LNCAP (cell line): ENCODE measurements at regions not wholly inside any gene's neighbourhood (a gene's known extent, or its start where the extent isn't known, plus 50 kb on each side); places are given as distances from the start of the nearest gene placed in this dataset.

ENCODE experiments used
- TF ChIP-seq, protein P1 (sequence below): fragments of 450-650 bp; IDR thresholded peaks from 2 replicates; pipeline ENCODE4 v1.5.1; 2017; ENCODE audit warnings: mild to moderate bottlenecking

DNA sequence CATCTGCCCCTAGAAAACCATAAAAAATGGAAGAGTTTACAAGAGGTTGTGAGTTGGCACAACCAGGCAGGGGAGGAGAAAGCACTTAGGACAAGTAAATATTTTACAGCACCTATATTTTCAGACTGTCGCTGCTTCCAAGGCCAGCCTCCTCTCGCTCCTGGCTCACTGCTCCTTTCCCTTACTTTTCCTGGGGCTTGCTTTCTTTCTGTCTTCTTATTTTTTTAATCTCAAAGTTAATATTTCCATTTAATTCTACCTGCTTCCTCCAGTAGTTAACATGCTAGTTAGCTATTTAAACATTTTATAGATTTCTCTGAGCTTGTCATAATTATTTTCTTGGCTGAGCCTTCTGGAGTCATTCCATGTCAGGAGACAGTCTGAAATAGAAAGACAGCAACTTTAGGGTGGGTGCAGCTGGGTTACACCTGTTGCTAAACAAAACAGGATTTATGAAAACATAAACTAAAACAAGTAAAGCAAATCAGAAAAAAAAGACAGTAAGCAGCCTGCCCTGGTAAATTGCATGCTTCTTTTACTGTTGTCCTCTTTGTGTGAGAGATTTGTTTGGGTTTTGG lies 330.1 kb downstream of the DLEU7 start:
- TF ChIP-seq, protein P1, sequence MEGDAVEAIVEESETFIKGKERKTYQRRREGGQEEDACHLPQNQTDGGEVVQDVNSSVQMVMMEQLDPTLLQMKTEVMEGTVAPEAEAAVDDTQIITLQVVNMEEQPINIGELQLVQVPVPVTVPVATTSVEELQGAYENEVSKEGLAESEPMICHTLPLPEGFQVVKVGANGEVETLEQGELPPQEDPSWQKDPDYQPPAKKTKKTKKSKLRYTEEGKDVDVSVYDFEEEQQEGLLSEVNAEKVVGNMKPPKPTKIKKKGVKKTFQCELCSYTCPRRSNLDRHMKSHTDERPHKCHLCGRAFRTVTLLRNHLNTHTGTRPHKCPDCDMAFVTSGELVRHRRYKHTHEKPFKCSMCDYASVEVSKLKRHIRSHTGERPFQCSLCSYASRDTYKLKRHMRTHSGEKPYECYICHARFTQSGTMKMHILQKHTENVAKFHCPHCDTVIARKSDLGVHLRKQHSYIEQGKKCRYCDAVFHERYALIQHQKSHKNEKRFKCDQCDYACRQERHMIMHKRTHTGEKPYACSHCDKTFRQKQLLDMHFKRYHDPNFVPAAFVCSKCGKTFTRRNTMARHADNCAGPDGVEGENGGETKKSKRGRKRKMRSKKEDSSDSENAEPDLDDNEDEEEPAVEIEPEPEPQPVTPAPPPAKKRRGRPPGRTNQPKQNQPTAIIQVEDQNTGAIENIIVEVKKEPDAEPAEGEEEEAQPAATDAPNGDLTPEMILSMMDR = no peak

DNA sequence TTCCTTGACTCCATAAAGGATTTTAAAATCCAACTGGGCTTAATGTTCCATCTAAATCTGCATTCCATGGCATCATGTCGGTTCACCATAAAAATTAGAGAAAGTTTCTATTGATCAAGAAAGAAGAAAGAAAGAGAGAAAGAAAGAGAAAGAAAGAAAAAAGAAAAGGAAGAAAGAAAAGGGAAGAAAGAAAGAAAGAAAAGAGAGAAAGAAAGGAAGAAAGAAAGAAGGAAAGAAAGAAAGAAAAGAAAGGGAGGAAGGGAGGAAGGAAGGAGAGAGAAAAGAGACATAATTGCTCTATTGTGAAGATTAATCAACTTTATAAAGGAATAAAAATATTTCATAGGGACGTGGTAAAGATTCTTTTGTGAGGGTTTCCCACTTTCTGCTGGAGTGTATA lies 329.2 kb downstream of the DLEU7 start:
- TF ChIP-seq, protein P1 = no peak

DNA sequence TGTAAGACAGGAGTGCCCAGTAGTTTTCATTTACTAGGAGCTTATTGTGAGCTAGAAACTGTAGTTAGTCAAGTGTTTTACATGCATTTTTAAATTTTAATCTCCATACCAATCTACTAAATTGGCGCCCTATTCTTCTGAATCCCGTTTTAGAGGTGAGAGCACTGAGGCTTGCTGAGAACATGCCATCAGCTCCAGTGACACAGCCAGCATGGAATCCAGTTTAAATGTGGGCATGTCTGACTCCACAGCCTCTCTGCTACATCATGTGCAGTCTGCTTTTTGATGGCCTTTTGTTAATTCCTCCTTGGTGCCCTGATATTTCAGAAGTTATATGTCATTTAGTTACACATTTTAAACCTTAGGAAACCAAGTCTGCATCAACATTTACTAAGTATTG lies 325.4 kb downstream of the DLEU7 start:
- TF ChIP-seq, protein P1 = no peak

DNA sequence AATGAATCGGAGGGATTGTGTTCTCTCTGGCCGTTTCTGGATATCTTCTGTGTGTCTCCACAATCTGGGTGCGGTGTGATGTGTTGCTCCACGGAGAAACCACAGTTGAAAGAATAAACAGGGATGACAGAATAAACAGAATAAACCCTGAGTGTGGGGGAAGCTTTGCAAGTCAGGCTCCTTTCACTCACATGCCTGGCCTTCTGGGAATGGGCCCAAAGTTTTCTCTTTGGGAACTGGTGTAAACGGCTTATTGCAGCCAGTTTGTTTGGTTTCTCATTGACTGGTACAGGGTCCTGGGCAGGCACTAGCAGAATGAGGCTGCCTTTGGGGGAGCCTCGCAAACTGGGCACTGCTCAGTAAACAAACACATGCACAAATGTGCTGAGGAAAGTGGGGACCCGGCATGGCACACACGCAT lies 324.7 kb downstream of the DLEU7 start:
- TF ChIP-seq, protein P1 = no peak

DNA sequence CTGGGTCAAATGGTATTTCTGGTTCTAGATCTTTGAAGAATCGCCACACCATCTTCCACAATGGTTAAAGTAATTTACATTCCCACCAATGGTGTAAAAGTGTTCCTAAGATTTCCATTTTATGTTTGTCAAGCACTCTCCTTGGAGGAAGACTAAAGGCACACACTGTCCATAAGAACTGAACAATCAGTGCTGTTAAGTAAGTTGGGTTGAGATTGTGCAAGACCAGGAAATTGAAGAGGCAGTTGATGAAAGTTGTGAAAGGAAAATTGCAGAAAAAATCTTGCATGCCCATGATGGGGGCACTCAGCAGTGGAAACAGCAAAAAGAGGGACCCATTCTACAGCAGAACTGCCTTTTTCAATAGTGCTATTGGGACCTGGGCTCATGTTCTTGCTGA lies 323.6 kb downstream of the DLEU7 start:
- TF ChIP-seq, protein P1 = no peak

DNA sequence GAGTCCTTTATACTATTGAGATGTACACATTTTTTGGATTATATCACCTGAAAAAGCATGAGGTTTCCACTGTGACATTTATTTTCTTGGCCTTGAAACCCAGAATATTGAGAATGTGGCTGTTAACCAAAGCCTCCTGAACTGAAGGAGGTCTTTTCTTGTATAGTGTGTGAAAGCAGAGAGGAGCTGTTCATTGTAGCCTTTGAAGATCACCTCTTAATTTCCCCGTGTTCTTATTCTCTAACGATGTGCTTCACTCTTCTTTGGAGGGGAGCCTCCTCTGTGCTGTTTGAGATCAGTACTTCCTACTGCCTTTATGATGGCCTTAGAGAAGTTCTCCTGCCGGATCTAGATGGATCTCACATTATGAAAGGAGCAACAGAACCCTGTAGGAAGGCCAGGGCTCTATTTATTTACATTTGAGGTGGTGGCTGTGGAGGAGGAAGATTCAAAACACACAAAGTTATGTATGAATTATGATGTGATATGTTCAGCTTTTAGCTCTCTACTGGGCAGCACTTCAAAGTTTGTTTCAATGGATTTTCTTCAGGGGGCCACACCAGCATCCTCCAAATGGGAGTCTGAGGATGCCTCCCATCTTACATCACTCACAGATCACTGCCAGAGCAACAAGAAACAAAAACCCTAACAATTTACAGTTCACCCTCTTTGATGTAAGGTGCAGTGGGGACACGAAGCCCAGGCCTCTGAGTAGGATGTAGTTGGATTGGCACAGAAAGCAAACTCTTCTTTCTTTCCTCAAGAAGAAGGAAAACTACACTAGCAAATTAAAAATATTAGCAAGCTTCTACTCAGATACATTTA lies 322.3 kb downstream of the DLEU7 start:
- TF ChIP-seq, protein P1 = no peak

DNA sequence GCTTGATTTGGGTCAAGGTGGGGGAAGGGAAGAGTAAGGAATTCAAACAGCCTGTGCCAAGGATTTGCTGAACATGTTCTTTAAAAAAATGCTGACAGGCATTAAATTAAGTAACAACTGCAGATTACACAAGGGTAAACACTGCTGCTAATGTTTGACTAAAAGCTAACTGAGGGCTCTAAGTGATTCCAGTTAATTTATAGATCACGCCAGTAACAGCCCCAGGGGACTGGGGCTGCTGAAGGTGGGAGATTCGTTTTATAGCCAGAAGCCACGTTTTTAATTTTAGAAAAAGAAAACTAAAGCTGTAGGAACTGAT lies 321.7 kb downstream of the DLEU7 start:
- TF ChIP-seq, protein P1 = no peak
